CD4-positive, alpha-beta T cell (primary cell): ENCODE measurements at regions not wholly inside any gene's neighbourhood (a gene's known extent, or its start where the extent isn't known, plus 50 kb on each side); places are given as distances from the start of the nearest gene placed in this dataset.

Experiments used
- ATAC-seq: fragments of 200-7000 bp; cut with Tn5 transposase; one replicate; pipeline ENCODE4 v1.10.0; 2022; ENCODE audit warnings: mild to moderate bottlenecking; ENCODE audit not compliant: poor library complexity
- CTCF ChIA-PET: fragments of 350-600 bp; sonication (Branson Sonifier 250); formaldehyde crosslinking; loops from one replicate; lab custom pipeline; 2021; ENCODE audit warnings: antibody characterized with exemption, inconsistent platforms; lab: Charles Lee
- POLR2A ChIA-PET: fragments of 350-600 bp; sonication (Branson Sonifier 250); formaldehyde crosslinking; loops from one replicate; lab custom pipeline; 2021; ENCODE audit warnings: antibody characterized with exemption, inconsistent platforms; lab: Charles Lee
- DNase-seq, 14 experiments: peaks; one replicate each; pipeline ENCODE4 v3.0.0-alpha.2; 2013 to 2020; ENCODE audit warnings: mixed read lengths in 2 of 14
- H3K27ac ChIP-seq, 2 donors: one replicate each; pipeline versions ENCODE4 v1.5.1 to v1.7.0; 2013; ENCODE audit warnings: low read length in 2 of 2, low read depth in 1 of 2, mild to moderate bottlenecking in 1 of 2
- H3K27me3 ChIP-seq, 2 experiments: 1 replicate in 1 of 2; 2 replicates in 1 of 2; pipeline versions ENCODE4 v1.6.1 to v1.7.0; 2013; ENCODE audit warnings: low read length in 2 of 2, control low read depth in 1 of 2, mild to moderate bottlenecking in 1 of 2, moderate library complexity in 1 of 2; ENCODE audit not compliant: insufficient read depth in 2 of 2, control insufficient read depth in 1 of 2
- H3K36me3 ChIP-seq: one replicate; pipeline ENCODE4 v1.6.1; 2013; ENCODE audit warnings: low read length, control low read depth; ENCODE audit not compliant: insufficient read depth
- H3K4me1 ChIP-seq: one replicate; pipeline ENCODE4 v1.6.1; 2013; ENCODE audit warnings: low read length, control low read depth; ENCODE audit not compliant: insufficient read depth
- H3K4me3 ChIP-seq: one replicate; pipeline ENCODE4 v1.5.1; 2013; ENCODE audit warnings: mild to moderate bottlenecking, low read length, moderate library complexity
- H3K9me3 ChIP-seq, 2 experiments: 1 replicate in 1 of 2; 2 replicates in 1 of 2; pipeline versions ENCODE4 v1.6.1 to v1.7.0; 2013; ENCODE audit warnings: low read length in 2 of 2, mild to moderate bottlenecking in 2 of 2, control low read depth in 1 of 2, moderate library complexity in 1 of 2; ENCODE audit not compliant: control insufficient read depth in 1 of 2, insufficient read depth in 1 of 2
- H3K27ac Mint-ChIP-seq: one replicate; pipeline ENCODE4 v1.8.0; 2020; ENCODE audit warnings: mixed read lengths
- H3K27me3 Mint-ChIP-seq: one replicate; pipeline ENCODE4 v1.8.0; 2021; ENCODE audit warnings: mixed read lengths
- H3K36me3 Mint-ChIP-seq: one replicate; pipeline ENCODE4 v1.8.0; 2021; ENCODE audit warnings: low read depth, mixed read lengths
- H3K4me1 Mint-ChIP-seq: one replicate; pipeline ENCODE4 v1.8.0; 2021; ENCODE audit warnings: low read depth, mixed read lengths
- H3K4me3 Mint-ChIP-seq: one replicate; pipeline ENCODE4 v1.8.0; 2020; ENCODE audit warnings: mild to moderate bottlenecking, mixed read lengths
- H3K9me3 Mint-ChIP-seq: one replicate; pipeline ENCODE4 v1.8.0; 2020; ENCODE audit warnings: mixed read lengths
- intact Hi-C, 2 experiments: fragments of 100-400 bp; cut with DNase I in 1 of 2; cut with micrococcal nuclease in 1 of 2; formaldehyde crosslinking; loops; one replicate each; pipeline versions ENCODE4 v1.15.1 to v1.9.0; 2023 to 2025; cut with DNase I, micrococcal nuclease
- TF ChIP-seq, protein P1 (sequence below): fragments of 200-600 bp; IDR thresholded peaks from one replicate; pipeline ENCODE4 v1.8.0; 2022; ENCODE audit warnings: antibody characterized with exemption, mild to moderate bottlenecking

- H3K4me3 Mint-ChIP-seq, result no peak overlapping the region
- H3K4me1 Mint-ChIP-seq, result peaks cover 5% of the 10 kb centered on the region
- POLR2A ChIA-PET, result no interaction called here
- Histone ChIP-seq H3K27ac (no peak overlapping the region), H3K4me1 (peaks cover 1% of the 10 kb centered on the region), H3K9me3 (no peaks in the 10 kb centered on the region), H3K4me3 (no peak overlapping the region), H3K27me3 (peaks cover 0 to 12% of the 10 kb centered on the region in 2 experiments), H3K36me3 (no peaks in the 10 kb centered on the region)
- H3K36me3 Mint-ChIP-seq, result no peaks in the 10 kb centered on the region
- no peaks in the 10 kb centered on the region for H3K9me3 Mint-ChIP-seq
- H3K27me3 Mint-ChIP-seq, result peaks cover 6% of the 10 kb centered on the region
- TF ChIP-seq, protein P1, sequence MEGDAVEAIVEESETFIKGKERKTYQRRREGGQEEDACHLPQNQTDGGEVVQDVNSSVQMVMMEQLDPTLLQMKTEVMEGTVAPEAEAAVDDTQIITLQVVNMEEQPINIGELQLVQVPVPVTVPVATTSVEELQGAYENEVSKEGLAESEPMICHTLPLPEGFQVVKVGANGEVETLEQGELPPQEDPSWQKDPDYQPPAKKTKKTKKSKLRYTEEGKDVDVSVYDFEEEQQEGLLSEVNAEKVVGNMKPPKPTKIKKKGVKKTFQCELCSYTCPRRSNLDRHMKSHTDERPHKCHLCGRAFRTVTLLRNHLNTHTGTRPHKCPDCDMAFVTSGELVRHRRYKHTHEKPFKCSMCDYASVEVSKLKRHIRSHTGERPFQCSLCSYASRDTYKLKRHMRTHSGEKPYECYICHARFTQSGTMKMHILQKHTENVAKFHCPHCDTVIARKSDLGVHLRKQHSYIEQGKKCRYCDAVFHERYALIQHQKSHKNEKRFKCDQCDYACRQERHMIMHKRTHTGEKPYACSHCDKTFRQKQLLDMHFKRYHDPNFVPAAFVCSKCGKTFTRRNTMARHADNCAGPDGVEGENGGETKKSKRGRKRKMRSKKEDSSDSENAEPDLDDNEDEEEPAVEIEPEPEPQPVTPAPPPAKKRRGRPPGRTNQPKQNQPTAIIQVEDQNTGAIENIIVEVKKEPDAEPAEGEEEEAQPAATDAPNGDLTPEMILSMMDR, result no peak
- no peak for DNase-seq
- intact Hi-C loops, result no loop called here
- CTCF ChIA-PET, result no interaction called here
- no peak for ATAC-seq
- H3K27ac Mint-ChIP-seq, result no peak overlapping the region
These were observed 364.9 kb upstream of the MCTP2 start for GRCh38 chr15:93866476-93866875.

GRCh38 chr15:93865586-93865985, 365.8 kb upstream of the MCTP2 start:
- no peak for ATAC-seq
- peaks cover 3% of the 10 kb centered on the region for H3K4me1 ChIP-seq

DNA sequence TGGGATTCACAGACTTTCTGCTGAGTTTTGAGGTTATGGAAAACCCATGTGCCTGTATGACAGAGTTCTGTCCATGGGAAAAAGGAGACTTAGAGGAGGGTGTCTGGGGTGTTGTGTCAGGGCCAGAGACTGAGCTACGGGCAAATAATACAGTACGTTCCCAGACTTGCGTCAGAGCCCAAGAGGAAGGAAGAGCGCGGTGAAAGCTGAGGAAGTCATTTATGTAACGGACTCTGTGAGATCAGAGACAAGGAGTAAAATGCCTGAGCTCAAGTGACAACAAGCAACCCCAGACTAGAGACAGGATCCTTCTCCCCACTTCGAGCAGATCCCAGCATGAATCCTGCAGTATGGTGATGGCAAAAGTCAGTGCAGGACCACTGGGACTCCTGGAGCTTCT, 368.6 kb upstream of the MCTP2 start:
- CTCF ChIA-PET, result no interaction called here
- H3K9me3 Mint-ChIP-seq, result no peaks in the 10 kb centered on the region

More at GRCh38 chr15:93865586-93865985, 365.8 kb upstream of the MCTP2 start:
- no peak overlapping the region for H3K4me3 ChIP-seq
- DNase-seq, result peak in 1 of 14 experiments; percentile 8
- H3K36me3 ChIP-seq, result no peaks in the 10 kb centered on the region
- intact Hi-C loops, result no loop called here
- H3K27me3 ChIP-seq, result peaks cover 0 to 12% of the 10 kb centered on the region in 2 experiments
- Mint-ChIP-seq H3K27ac (no peak overlapping the region), H3K27me3 (peaks cover 6% of the 10 kb centered on the region), H3K4me1 (peaks cover 5% of the 10 kb centered on the region), H3K4me3 (no peak overlapping the region), H3K36me3 (no peaks in the 10 kb centered on the region), H3K9me3 (no peaks in the 10 kb centered on the region)
- ChIA-PET CTCF (no interaction called here), POLR2A (no interaction called here)
- TF ChIP-seq, protein P1, result no peak
- no peak overlapping the region for H3K27ac ChIP-seq
- H3K9me3 ChIP-seq, result no peaks in the 10 kb centered on the region

More for the DNA sequence above, 368.6 kb upstream of the MCTP2 start:
- H3K4me1 ChIP-seq, result peaks cover 3% of the 10 kb centered on the region
- Mint-ChIP-seq H3K4me3 (no peak overlapping the region), H3K36me3 (no peaks in the 10 kb centered on the region), H3K27me3 (peaks cover 6% of the 10 kb centered on the region), H3K27ac (no peak overlapping the region), H3K4me1 (peaks cover 5% of the 10 kb centered on the region)
- peaks cover 0 to 12% of the 10 kb centered on the region in 2 experiments for H3K27me3 ChIP-seq
- H3K4me3 ChIP-seq, result no peak overlapping the region
- H3K9me3 ChIP-seq, result no peaks in the 10 kb centered on the region
- no peak overlapping the region for H3K27ac ChIP-seq
- ATAC-seq, result no peak
- intact Hi-C loops, result no loop called here
- DNase-seq, result peak in 3 of 14 experiments; percentile 12 to 62 (median 51)
- TF ChIP-seq, protein P1, result no peak
- POLR2A ChIA-PET, result no interaction called here
- no peaks in the 10 kb centered on the region for H3K36me3 ChIP-seq
